ENCODE measurements at regions not wholly inside any gene's neighbourhood (a gene's known extent, or its start where the extent isn't known, plus 50 kb on each side); places are given as distances from the start of the nearest gene placed in this dataset.

DNA sequence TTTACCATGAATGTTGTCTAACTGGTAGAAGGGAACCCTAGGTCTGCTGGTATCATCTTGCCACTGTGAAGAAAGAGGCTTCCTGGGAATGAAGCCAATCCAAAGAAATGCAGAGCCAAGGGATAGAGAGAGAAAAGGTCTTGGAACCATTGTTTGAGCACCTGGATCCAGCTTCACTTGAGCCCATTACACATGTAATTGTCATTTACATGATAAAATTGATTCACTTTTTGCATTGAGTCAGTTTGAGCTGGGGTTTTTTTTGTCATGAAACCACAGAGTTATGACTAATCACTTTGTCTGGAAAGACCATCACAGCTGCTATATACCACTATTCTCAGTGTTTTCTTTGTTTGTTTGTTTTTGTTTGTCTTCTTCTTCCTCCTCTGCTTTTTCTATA, 112.3 kb downstream of the CBLN4 start:
- H3K27me3 ChIP-seq (ENCODE audit: insufficient read depth, low read length): no peaks in the 10 kb centered on the region
- H4K20me1 ChIP-seq (ENCODE audit: control insufficient read depth, insufficient read depth, insufficient read length): no peaks in the 10 kb centered on the region
- H2BK12ac ChIP-seq (ENCODE audit: insufficient read length, low read depth, low read length): no peak overlapping the region
- no peaks in the 10 kb centered on the region for H3K79me2 ChIP-seq (ENCODE audit: insufficient read depth, low read length)
- no peak overlapping the region for H3K4me2 ChIP-seq (ENCODE audit: insufficient read depth, insufficient read length, low read length)
- no peak overlapping the region for H2BK5ac ChIP-seq (ENCODE audit: insufficient read length, low read length)
- no peak overlapping the region for H3K9ac ChIP-seq (ENCODE audit: extremely low read depth, insufficient read length, low read length)
- Mint-ChIP-seq H3K36me3 (ENCODE audit: insufficient read depth in 1 of 3, low read depth in 3 of 3) (peaks cover 5 to 38% (median 13%) of the 10 kb centered on the region in 3 experiments; a peak in 5 of 7 replicates), H3K4me3 (no peak overlapping the region), H3K4me1 (no peaks in the 10 kb centered on the region), H3K27me3 (ENCODE audit: low read depth) (peaks cover 1% of the 10 kb centered on the region; the same call in 1 of the 2 replicates), H3K27ac (no peak overlapping the region), H3K9me3 (peaks cover 89 to 94% of the 10 kb centered on the region in 2 experiments)
- no peak overlapping the region for H3K18ac ChIP-seq (ENCODE audit: insufficient read length, low read depth, low read length)
- H3K27ac ChIP-seq (ENCODE audit: insufficient read length, low read depth, low read length): no peak overlapping the region
- H3T11ph ChIP-seq (ENCODE audit: low read length): no peak overlapping the region
- no peak overlapping the region for H3K56ac ChIP-seq (ENCODE audit: insufficient read length, low read depth, low read length)
- H2BK20ac ChIP-seq (ENCODE audit: low read depth, low read length, poor library complexity, severe bottlenecking): no peak overlapping the region
- no peak overlapping the region for H3K14ac ChIP-seq (ENCODE audit: insufficient read depth, low read length)
- H2BK15ac ChIP-seq (ENCODE audit: low read depth, low read length): no peak overlapping the region
- H2AK5ac ChIP-seq (ENCODE audit: insufficient read length, low read length): no peak overlapping the region
- peaks cover 60% of the 10 kb centered on the region for H3K9me3 ChIP-seq (ENCODE audit: control insufficient read depth, low read depth, low read length)
- TF ChIP-seq, protein P1, sequence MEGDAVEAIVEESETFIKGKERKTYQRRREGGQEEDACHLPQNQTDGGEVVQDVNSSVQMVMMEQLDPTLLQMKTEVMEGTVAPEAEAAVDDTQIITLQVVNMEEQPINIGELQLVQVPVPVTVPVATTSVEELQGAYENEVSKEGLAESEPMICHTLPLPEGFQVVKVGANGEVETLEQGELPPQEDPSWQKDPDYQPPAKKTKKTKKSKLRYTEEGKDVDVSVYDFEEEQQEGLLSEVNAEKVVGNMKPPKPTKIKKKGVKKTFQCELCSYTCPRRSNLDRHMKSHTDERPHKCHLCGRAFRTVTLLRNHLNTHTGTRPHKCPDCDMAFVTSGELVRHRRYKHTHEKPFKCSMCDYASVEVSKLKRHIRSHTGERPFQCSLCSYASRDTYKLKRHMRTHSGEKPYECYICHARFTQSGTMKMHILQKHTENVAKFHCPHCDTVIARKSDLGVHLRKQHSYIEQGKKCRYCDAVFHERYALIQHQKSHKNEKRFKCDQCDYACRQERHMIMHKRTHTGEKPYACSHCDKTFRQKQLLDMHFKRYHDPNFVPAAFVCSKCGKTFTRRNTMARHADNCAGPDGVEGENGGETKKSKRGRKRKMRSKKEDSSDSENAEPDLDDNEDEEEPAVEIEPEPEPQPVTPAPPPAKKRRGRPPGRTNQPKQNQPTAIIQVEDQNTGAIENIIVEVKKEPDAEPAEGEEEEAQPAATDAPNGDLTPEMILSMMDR (conservative IDR thresholded peaks at IDR 0.05): no peak
- DNase-seq: no peak
- no peak overlapping the region for H4K8ac ChIP-seq (replicated peaks; ENCODE audit: insufficient read length, low read depth, low read length)
- H4K5ac ChIP-seq (ENCODE audit: insufficient read length, low read depth, low read length): no peak overlapping the region
- no peaks in the 10 kb centered on the region for H3K23me2 ChIP-seq (ENCODE audit: insufficient read length, low read depth, low read length, poor library complexity, severe bottlenecking)
- H2AFZ ChIP-seq (ENCODE audit: low read length): no peak overlapping the region
- H4K91ac ChIP-seq (ENCODE audit: insufficient read length, low read depth, low read length): no peak overlapping the region
- no peak overlapping the region for H3K23ac ChIP-seq (ENCODE audit: insufficient read length, low read depth, low read length)
- no peaks in the 10 kb centered on the region for H3K4me1 ChIP-seq (ENCODE audit: insufficient read depth, low read length)
- no peak overlapping the region for H2BK120ac ChIP-seq (ENCODE audit: low read depth, low read length, poor library complexity, severe bottlenecking)
- H3K4ac ChIP-seq (ENCODE audit: low read depth, low read length): no peak overlapping the region
- no peaks in the 10 kb centered on the region for H3K79me1 ChIP-seq (ENCODE audit: insufficient read depth, low read depth, low read length, poor library complexity, severe bottlenecking)

Data from H9 (cell line).